ENCODE measurements at regions not wholly inside any gene's neighbourhood (a gene's known extent, or its start where the extent isn't known, plus 50 kb on each side); places are given as distances from the start of the nearest gene placed in this dataset.

GRCh38 chr7:25911738-25912607 lies 240.0 kb upstream of the NFE2L3 start:
- TF ChIP-seq CTCF (conservative IDR thresholded peaks at IDR 0.05; ENCODE audit: low read depth, low read length) (no peak), EZH2phosphoT487 (IDR thresholded peaks at IDR 0.05; ENCODE audit: borderline replicate concordance, low read length) (no peak), EZH2 (IDR thresholded peaks at IDR 0.05; ENCODE audit: low read length, unreplicated experiment) (no peak)

Measured in PC-3 (cell line).